ENCODE measurements at regions not wholly inside any gene's neighbourhood (a gene's known extent, or its start where the extent isn't known, plus 50 kb on each side); places are given as distances from the start of the nearest gene placed in this dataset.

GRCh38 chr11:24246715-24247114 lies 250.1 kb upstream of the LUZP2 start:
- DNase-seq = no peak
- H3K27me3 ChIP-seq = no peaks in the 10 kb centered on the region
- no peaks in the 10 kb centered on the region for H3K9me3 ChIP-seq
- no peak overlapping the region for H3K4me3 ChIP-seq
- H3K4me1 ChIP-seq = no peaks in the 10 kb centered on the region
- no peak for TF ChIP-seq CTCF (IDR thresholded peaks at IDR 0.05)
- no peak for TF ChIP-seq POLR2A (IDR thresholded peaks at IDR 0.05)
- no peaks in the 10 kb centered on the region for H3K36me3 ChIP-seq
- H3K27ac ChIP-seq = no peak overlapping the region

GRCh38 chr11:24247846-24248245 lies 249.0 kb upstream of the LUZP2 start:
- Histone ChIP-seq H3K27ac (no peak overlapping the region), H3K9me3 (no peaks in the 10 kb centered on the region), H3K27me3 (no peaks in the 10 kb centered on the region), H3K4me3 (no peak overlapping the region), H3K4me1 (no peaks in the 10 kb centered on the region), H3K36me3 (no peaks in the 10 kb centered on the region)
- no peak for TF ChIP-seq CTCF (IDR thresholded peaks at IDR 0.05)
- TF ChIP-seq POLR2A (IDR thresholded peaks at IDR 0.05) = no peak
- no peak for DNase-seq

DNA sequence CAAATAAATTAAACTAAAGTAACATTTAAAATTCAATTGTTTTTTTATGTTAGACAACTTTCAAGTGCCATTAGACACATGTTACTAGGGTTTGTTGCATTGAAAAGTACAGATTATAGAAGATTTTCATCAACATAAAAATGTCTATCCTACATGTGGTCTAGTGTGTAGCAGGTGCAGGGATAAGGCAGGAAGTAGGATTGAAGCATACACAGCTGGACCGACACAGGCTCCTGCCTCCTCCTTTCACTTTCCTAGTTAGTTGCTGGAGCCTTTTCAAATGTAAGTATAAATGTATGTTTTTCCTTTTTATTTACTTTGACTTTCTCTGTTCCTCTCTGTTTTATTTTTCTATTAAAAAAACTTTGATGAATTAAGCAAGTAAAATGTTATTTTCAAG lies 246.9 kb upstream of the LUZP2 start:
- no peak for TF ChIP-seq CTCF (IDR thresholded peaks at IDR 0.05)
- TF ChIP-seq POLR2A (IDR thresholded peaks at IDR 0.05) = no peak
- H3K36me3 ChIP-seq = no peaks in the 10 kb centered on the region
- H3K27ac ChIP-seq = no peak overlapping the region
- no peaks in the 10 kb centered on the region for H3K9me3 ChIP-seq
- no peak for DNase-seq
- H3K4me1 ChIP-seq = no peaks in the 10 kb centered on the region
- H3K27me3 ChIP-seq = no peaks in the 10 kb centered on the region
- no peak overlapping the region for H3K4me3 ChIP-seq

DNA sequence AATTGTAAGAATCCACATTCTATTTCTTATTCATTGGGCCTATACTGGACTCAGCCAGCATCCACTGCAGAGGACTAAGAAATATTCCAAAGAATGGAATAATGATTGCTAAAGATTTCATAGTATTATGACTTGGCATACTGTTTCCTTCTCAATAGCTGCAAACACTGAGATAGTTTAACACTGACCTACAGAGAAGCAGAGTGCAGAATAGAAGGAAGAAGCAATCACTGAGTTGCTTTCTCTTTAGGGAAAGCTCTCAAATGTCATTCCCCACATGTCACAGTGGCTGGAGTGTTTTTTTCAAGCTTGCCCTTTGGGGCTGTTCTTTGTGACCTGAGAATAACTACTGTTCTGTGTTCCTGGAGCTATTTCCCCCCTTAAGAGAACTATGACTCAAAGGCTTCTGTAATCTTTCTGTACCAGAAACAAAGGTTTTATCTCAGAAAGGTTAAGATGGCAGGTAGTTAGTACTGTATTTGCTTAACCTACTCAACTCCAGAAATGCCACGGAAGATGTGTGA lies 243.6 kb upstream of the LUZP2 start:
- Histone ChIP-seq H3K36me3 (no peaks in the 10 kb centered on the region), H3K4me1 (no peaks in the 10 kb centered on the region), H3K9me3 (no peaks in the 10 kb centered on the region), H3K27me3 (no peaks in the 10 kb centered on the region), H3K4me3 (no peak overlapping the region), H3K27ac (no peak overlapping the region)
- TF ChIP-seq POLR2A (IDR thresholded peaks at IDR 0.05) = no peak
- no peak for TF ChIP-seq CTCF (IDR thresholded peaks at IDR 0.05)
- no peak for DNase-seq

DNA sequence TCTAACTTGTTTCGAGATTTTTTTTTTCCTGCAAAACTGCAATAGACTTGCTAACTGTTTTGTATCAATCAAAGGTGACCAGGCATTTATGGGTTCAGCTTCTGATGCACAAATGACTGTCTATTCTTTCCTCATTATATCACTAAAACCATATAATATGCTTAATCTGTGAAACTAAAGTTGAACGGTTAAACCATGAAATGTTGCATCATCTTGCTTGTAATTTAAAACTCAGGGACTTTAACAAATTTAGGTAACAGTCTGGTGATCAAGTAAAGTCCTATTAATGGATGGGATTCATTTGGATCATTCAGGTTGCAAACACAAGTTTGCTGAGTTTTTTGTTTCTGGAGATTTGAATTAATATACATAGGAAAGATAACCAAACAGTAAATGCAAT lies 232.0 kb upstream of the LUZP2 start:
- Histone ChIP-seq H3K4me3 (no peak overlapping the region), H3K36me3 (no peaks in the 10 kb centered on the region), H3K27me3 (no peaks in the 10 kb centered on the region), H3K27ac (no peak overlapping the region), H3K9me3 (no peaks in the 10 kb centered on the region), H3K4me1 (no peaks in the 10 kb centered on the region)
- DNase-seq = no peak
- TF ChIP-seq CTCF (IDR thresholded peaks at IDR 0.05) (no peak), POLR2A (IDR thresholded peaks at IDR 0.05) (no peak)

DNA sequence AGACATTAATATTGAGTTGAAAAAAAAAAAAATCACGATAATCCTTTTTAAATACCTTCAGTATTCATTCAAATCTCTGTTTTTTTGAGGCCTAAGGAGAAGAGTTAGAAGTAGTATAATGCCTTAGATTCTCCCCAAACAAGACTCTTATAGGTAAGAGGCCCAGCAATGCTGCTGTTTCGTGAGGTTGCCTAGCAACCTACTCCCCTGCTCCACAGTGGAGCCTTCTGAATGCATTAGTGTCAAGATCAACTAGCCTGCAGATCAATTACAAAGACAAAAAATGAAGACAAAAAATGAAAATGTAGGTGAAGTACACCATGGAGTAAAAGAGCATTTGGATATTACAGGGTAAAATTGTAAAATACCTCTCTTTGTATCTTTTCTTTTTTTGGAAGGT lies 229.8 kb upstream of the LUZP2 start:
- Histone ChIP-seq H3K36me3 (no peaks in the 10 kb centered on the region), H3K27me3 (no peaks in the 10 kb centered on the region), H3K27ac (no peak overlapping the region), H3K9me3 (no peaks in the 10 kb centered on the region), H3K4me1 (no peaks in the 10 kb centered on the region), H3K4me3 (no peak overlapping the region)
- TF ChIP-seq CTCF (IDR thresholded peaks at IDR 0.05) = no peak
- no peak for TF ChIP-seq POLR2A (IDR thresholded peaks at IDR 0.05)
- DNase-seq = no peak
